Left ventricle myocardium inferior (tissue), 1 donor: ENCODE measurements at regions not wholly inside any gene's neighbourhood (a gene's known extent, or its start where the extent isn't known, plus 50 kb on each side); places are given as distances from the start of the nearest gene placed in this dataset.

Experiments
- DNase-seq: peaks from one replicate; pipeline ENCODE4 v3.0.0-alpha.2; 2020
- H3K27ac ChIP-seq: fragments of 200-600 bp; replicated peaks from 2 replicates; pipeline ENCODE4 v1.8.0; 2021
- H3K27me3 ChIP-seq: fragments of 200-600 bp; 2 replicates; pipeline ENCODE4 v1.8.0; 2021; ENCODE audit warnings: low read depth
- H3K36me3 ChIP-seq: fragments of 200-600 bp; 2 replicates; pipeline ENCODE4 v1.8.0; 2021
- H3K4me1 ChIP-seq: fragments of 200-600 bp; 2 replicates; pipeline ENCODE4 v1.8.0; 2021
- H3K4me3 ChIP-seq: fragments of 200-600 bp; 2 replicates; pipeline ENCODE4 v1.8.0; 2021; ENCODE audit warnings: mild to moderate bottlenecking, moderate library complexity
- H3K9me3 ChIP-seq: fragments of 200-600 bp; replicated peaks from 2 replicates; pipeline ENCODE4 v1.8.0; 2021
- intact Hi-C: fragments of 100-400 bp; cut with micrococcal nuclease; formaldehyde crosslinking; loops from one replicate; pipeline ENCODE4 v1.11.0; 2022
- TF ChIP-seq, protein P1 (sequence below): fragments of 200-600 bp; IDR thresholded peaks from 2 replicates; pipeline ENCODE4 v1.8.0; 2021; ENCODE audit warnings: antibody characterized with exemption, mild to moderate bottlenecking, borderline replicate concordance
- donor health status: DM: no; HTN: yes; CAD: no; lungs with severe emphysema.

DNA sequence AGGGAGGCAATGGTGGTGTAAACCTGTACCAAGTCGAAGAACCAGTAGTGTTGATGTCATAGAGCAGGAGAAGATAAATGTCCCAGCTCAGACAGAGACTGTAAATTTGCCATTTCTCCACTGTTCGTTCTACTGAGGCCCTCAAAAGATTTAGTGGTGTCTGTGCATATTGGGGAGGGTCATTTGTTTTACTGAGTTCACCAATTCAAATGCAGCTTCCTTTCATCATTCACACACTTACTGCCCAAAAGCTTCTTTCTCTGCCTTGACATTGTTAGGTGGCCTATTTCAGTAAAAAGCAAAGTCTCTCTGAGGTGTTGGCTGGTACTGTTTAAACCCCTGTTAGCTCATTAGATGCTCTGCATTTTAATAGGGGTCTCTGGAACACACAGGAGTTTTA lies 86.2 kb upstream of the EDNRB start:
- no peak overlapping the region for H3K27ac ChIP-seq
- TF ChIP-seq, protein P1, sequence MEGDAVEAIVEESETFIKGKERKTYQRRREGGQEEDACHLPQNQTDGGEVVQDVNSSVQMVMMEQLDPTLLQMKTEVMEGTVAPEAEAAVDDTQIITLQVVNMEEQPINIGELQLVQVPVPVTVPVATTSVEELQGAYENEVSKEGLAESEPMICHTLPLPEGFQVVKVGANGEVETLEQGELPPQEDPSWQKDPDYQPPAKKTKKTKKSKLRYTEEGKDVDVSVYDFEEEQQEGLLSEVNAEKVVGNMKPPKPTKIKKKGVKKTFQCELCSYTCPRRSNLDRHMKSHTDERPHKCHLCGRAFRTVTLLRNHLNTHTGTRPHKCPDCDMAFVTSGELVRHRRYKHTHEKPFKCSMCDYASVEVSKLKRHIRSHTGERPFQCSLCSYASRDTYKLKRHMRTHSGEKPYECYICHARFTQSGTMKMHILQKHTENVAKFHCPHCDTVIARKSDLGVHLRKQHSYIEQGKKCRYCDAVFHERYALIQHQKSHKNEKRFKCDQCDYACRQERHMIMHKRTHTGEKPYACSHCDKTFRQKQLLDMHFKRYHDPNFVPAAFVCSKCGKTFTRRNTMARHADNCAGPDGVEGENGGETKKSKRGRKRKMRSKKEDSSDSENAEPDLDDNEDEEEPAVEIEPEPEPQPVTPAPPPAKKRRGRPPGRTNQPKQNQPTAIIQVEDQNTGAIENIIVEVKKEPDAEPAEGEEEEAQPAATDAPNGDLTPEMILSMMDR: no peak
- no peaks in the 10 kb centered on the region for H3K27me3 ChIP-seq
- H3K9me3 ChIP-seq: peaks cover 21% of the 10 kb centered on the region
- no peak overlapping the region for H3K4me3 ChIP-seq
- DNase-seq: no peak
- intact Hi-C loops: no loop called here
- H3K4me1 ChIP-seq: no peaks in the 10 kb centered on the region
- no peaks in the 10 kb centered on the region for H3K36me3 ChIP-seq

DNA sequence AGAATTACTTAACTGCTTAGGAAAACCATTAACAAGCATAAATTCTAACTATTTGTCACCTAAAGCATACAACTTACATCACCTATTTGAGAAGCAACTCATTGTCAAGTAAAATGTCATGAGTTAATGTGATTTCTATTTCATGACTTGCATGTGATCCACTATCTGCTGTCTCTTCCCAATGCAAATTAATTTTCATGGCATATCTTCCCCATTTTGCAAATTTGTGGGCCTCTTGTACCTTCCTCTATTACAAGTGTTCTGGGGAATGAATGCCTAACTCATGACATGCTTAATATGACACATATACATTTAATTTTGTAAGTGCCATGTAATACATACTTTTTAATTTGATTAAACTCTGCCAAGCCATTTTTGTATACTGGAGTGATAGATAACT lies 81.1 kb upstream of the EDNRB start:
- intact Hi-C loops: no loop called here
- no peaks in the 10 kb centered on the region for H3K36me3 ChIP-seq
- TF ChIP-seq, protein P1: no peak
- peaks cover 29% of the 10 kb centered on the region for H3K9me3 ChIP-seq
- H3K4me1 ChIP-seq: no peaks in the 10 kb centered on the region
- no peak overlapping the region for H3K27ac ChIP-seq
- DNase-seq: no peak
- H3K27me3 ChIP-seq: no peaks in the 10 kb centered on the region
- H3K4me3 ChIP-seq: no peak overlapping the region

DNA sequence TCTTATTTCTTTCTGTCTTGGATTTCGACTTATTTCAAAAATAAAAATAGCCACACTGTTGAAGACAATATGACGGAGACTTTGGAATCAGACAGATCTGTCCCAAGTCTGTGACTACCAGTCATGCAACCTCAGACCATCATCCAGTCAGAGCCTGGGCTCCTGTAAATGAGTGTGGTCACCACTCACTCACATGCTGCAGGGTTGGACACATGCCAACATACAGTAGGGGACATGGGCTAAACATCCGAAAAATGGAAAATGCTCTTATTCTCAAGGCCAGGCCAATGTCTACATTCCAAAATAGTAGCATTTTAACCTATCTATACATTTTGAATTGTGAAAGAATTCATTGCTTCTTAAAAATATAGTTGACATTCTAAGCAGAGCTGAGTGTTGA lies 75.5 kb upstream of the EDNRB start:
- no peaks in the 10 kb centered on the region for H3K27me3 ChIP-seq
- H3K36me3 ChIP-seq: no peaks in the 10 kb centered on the region
- DNase-seq: no peak
- intact Hi-C loops: no loop called here
- H3K9me3 ChIP-seq: peaks cover 16% of the 10 kb centered on the region
- peaks cover 41% of the 10 kb centered on the region for H3K4me1 ChIP-seq
- TF ChIP-seq, protein P1: no peak
- no peak overlapping the region for H3K4me3 ChIP-seq
- no peak overlapping the region for H3K27ac ChIP-seq

DNA sequence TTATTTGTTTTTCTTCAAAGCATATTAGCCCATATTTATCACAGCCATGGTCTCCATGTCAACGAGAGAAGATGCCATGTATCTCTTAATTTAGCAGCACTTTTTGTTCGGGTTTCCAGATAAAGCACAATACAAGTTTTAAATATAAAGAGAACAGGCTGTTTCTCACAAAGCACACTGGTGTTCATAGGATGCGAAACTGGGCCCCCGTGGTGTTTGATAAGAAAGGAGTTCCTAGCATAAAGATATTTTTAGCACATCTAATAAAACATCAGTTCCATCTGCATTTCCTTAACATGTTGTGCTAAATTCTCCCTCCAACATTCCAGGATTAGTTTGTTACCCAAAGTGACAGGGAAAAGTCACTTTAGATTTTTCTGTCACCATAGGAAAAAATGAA lies 72.4 kb upstream of the EDNRB start:
- H3K9me3 ChIP-seq: peaks cover 6% of the 10 kb centered on the region
- peak; percentile 25 for DNase-seq
- H3K4me1 ChIP-seq: peaks cover 50% of the 10 kb centered on the region
- TF ChIP-seq, protein P1: no peak
- intact Hi-C loops: no loop called here
- H3K27me3 ChIP-seq: no peaks in the 10 kb centered on the region
- H3K36me3 ChIP-seq: no peaks in the 10 kb centered on the region
- no peak overlapping the region for H3K4me3 ChIP-seq
- H3K27ac ChIP-seq: peak overlapping the region; percentile 53

DNA sequence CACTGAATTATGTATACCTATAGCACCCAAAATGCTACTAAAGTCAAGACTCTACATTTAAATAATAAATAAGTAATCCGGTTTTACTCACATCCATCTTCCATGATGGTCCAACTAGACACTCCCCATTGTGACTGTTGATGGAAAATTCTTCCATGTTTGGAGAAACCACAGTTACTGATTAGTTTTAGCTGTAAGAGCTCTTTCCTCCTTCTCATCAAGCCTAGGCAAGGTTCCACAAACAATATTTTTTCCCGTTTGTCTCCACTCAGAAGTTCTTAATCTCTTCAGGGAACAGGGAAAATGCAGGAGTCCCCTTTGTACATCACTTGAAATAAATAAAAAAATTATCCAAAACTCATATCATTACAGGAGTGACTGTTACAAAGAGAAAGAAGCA lies 70.7 kb upstream of the EDNRB start:
- intact Hi-C loops: no loop called here
- Histone ChIP-seq H3K36me3 (no peaks in the 10 kb centered on the region), H3K9me3 (no peaks in the 10 kb centered on the region), H3K4me3 (no peak overlapping the region), H3K27ac (no peak overlapping the region), H3K4me1 (peaks cover 50% of the 10 kb centered on the region), H3K27me3 (no peaks in the 10 kb centered on the region)
- TF ChIP-seq, protein P1: no peak
- no peak for DNase-seq

DNA sequence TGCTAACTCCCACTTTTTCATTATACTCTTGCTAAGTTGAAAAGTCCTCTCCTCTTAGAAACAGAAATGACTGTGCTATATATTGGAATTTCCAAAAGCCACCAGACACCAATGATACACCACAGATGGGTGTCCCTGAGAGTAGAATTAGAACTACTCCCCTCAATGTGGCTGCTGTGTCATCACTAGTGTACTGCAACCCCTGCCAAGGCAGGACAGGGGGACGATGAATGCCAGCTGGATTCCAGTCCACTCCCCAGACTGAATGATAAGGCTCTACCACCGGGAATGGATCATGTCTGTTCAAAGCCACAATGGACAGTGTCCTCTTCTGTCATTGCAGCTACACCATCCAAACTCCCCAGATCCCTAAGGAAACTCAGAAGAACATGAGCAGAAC lies 69.7 kb upstream of the EDNRB start:
- intact Hi-C loops: no loop called here
- TF ChIP-seq, protein P1: no peak
- H3K4me1 ChIP-seq: peaks cover 50% of the 10 kb centered on the region
- no peak overlapping the region for H3K27ac ChIP-seq
- no peak overlapping the region for H3K4me3 ChIP-seq
- H3K27me3 ChIP-seq: no peaks in the 10 kb centered on the region
- H3K36me3 ChIP-seq: no peaks in the 10 kb centered on the region
- peaks cover 2% of the 10 kb centered on the region for H3K9me3 ChIP-seq
- DNase-seq: no peak
